Kidney (tissue), 13 donors: ENCODE measurements at regions not wholly inside any gene's neighbourhood (a gene's known extent, or its start where the extent isn't known, plus 50 kb on each side); places are given as distances from the start of the nearest gene placed in this dataset.

Source experiments
- DNase-seq, 5 donors: peaks; one replicate each; pipeline ENCODE4 v3.0.0-alpha.2; 2013 to 2020
- FAIRE-seq: peaks from 2 replicates; lab custom pipeline; 2012; peaks lifted over from hg19 to GRCh38; lab: Jason Lieb, UNC
- H3K27ac ChIP-seq, 2 donors: one replicate each; pipeline ENCODE4 v1.7.0; 2013; ENCODE audit warnings: low read depth in 2 of 2, low read length in 2 of 2, inconsistent platforms in 1 of 2
- H3K27me3 ChIP-seq: one replicate; pipeline ENCODE4 v1.7.1; 2013; ENCODE audit warnings: low read length, inconsistent platforms; ENCODE audit not compliant: control insufficient read depth, insufficient read depth
- H3K36me3 ChIP-seq, 3 donors: one replicate each; pipeline versions ENCODE4 v1.7.0 to v1.7.1; 2013; ENCODE audit warnings: low read length in 3 of 3, control low read depth in 1 of 3, inconsistent platforms in 1 of 3; ENCODE audit not compliant: insufficient read depth in 3 of 3, control insufficient read depth in 2 of 3
- H3K4me1 ChIP-seq, 3 donors: one replicate each; pipeline versions ENCODE4 v1.7.0 to v1.7.1; 2013; ENCODE audit warnings: low read length in 3 of 3, inconsistent platforms in 1 of 3, low read depth in 1 of 3; ENCODE audit not compliant: control insufficient read depth in 2 of 3, insufficient read depth in 2 of 3
- H3K4me3 ChIP-seq, 3 donors: one replicate each; pipeline versions ENCODE4 v1.7.0 to v1.8.1; 2013; ENCODE audit warnings: low read length in 3 of 3, control low read depth in 1 of 3, inconsistent platforms in 1 of 3
- H3K9ac ChIP-seq, 3 donors: one replicate each; pipeline versions ENCODE4 v1.7.0 to v1.7.1; 2013; ENCODE audit warnings: low read length in 3 of 3, control low read depth in 1 of 3, inconsistent platforms in 1 of 3
- H3K9me3 ChIP-seq, 3 donors: one replicate each; pipeline versions ENCODE4 v1.7.0 to v1.7.1; 2013; ENCODE audit warnings: low read length in 3 of 3, control low read depth in 1 of 3, inconsistent platforms in 1 of 3; ENCODE audit not compliant: control insufficient read depth in 2 of 3, insufficient read depth in 1 of 3
- intact Hi-C: fragments of 100-400 bp; cut with DNase I; formaldehyde crosslinking; loops from one replicate; pipeline ENCODE4 v1.11.1; 2022
- TF ChIP-seq, protein P1 (sequence below): IDR thresholded peaks from 3 replicates; pipeline ENCODE4 v1.5.1; 2012; ENCODE audit warnings: mild to moderate bottlenecking, moderate library complexity, borderline replicate concordance; ENCODE audit not compliant: insufficient read depth; ENCODE audit errors: extremely low read depth
- donor health status: control.
- donor health status: control.
- donor health status: control.
- donor health status: control.
- donor health status: control.
- donor health status: DM: yes; HTN: yes; CAD: no.
- donor health status: Normal renal cell carcinoma (clear cell type).

DNA sequence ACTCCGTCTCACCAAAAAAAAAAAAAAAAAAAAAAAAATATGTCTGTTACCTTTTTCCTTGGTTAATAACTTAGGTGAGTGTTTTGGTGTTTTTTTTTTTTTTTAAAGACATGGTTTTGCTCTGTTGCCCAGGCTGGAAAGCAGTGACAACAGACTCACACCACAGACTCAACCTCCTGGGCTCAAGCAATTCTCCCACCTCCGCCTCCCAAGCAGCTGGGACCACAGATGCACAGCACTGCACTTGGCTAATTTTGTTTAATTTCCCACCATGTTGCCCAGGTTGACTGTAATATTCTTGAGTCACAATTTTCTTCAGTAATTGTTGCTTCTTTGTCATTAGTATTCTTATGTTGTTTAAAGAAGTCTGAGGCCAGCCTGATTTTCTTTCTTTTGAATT lies 149.2 kb upstream of the SYT6 start:
- FAIRE-seq (no peak), DNase-seq (no peak)
- H3K9me3 ChIP-seq, result no peaks in the 10 kb centered on the region
- H3K9ac ChIP-seq, result no peak overlapping the region
- H3K36me3 ChIP-seq, result no peaks in the 10 kb centered on the region
- no peak overlapping the region for H3K4me3 ChIP-seq
- H3K27me3 ChIP-seq, result no peaks in the 10 kb centered on the region
- H3K4me1 ChIP-seq, result peaks cover 0 to 3% (median 0%) of the 10 kb centered on the region in 3 donors
- intact Hi-C loops, result no loop called here
- TF ChIP-seq, protein P1, sequence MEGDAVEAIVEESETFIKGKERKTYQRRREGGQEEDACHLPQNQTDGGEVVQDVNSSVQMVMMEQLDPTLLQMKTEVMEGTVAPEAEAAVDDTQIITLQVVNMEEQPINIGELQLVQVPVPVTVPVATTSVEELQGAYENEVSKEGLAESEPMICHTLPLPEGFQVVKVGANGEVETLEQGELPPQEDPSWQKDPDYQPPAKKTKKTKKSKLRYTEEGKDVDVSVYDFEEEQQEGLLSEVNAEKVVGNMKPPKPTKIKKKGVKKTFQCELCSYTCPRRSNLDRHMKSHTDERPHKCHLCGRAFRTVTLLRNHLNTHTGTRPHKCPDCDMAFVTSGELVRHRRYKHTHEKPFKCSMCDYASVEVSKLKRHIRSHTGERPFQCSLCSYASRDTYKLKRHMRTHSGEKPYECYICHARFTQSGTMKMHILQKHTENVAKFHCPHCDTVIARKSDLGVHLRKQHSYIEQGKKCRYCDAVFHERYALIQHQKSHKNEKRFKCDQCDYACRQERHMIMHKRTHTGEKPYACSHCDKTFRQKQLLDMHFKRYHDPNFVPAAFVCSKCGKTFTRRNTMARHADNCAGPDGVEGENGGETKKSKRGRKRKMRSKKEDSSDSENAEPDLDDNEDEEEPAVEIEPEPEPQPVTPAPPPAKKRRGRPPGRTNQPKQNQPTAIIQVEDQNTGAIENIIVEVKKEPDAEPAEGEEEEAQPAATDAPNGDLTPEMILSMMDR, result no peak
- no peak overlapping the region for H3K27ac ChIP-seq

DNA sequence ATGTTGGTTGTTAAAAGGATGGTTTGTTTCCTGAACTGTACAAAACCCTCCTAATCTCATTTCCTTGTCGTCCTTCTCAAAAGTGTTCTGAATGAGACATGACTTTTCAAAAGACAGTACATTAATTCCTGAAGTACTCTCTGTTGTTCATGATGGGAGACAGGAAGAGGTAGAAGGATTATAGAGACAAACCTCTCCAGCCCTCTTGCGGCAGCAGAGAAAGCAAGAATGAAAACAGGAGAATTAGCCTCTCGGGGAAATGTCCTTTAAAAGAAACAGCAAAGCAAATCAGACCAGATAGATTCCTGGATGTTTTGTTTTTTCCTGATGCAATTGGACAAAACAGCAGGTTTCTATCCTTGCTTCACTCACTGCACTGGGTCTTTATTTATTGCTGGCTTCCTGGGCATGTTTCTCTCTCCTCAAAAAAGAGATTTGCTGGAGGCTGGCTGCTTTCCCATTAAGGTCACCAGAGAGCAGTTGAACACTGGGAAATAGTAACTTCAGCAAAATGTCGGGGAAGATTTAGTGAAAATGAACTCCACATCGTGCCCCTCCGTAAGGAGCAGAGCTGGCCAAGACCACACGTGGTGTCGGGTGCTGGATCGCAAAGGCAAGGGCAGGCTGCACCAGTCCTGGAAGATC lies 145.8 kb upstream of the SYT6 start:
- FAIRE-seq (no peak), DNase-seq (peak in 3 of 5 donors; percentile 51 to 90 (median 74))
- Histone ChIP-seq H3K27ac (no peak overlapping the region), H3K36me3 (no peaks in the 10 kb centered on the region), H3K4me1 (peaks cover 0 to 3% (median 0%) of the 10 kb centered on the region in 3 donors), H3K27me3 (no peaks in the 10 kb centered on the region), H3K9me3 (no peaks in the 10 kb centered on the region), H3K4me3 (peak overlapping the region in 1 of 3 donors; percentile 14), H3K9ac (no peak overlapping the region)
- intact Hi-C loops, result no loop called here
- TF ChIP-seq, protein P1, result no peak

DNA sequence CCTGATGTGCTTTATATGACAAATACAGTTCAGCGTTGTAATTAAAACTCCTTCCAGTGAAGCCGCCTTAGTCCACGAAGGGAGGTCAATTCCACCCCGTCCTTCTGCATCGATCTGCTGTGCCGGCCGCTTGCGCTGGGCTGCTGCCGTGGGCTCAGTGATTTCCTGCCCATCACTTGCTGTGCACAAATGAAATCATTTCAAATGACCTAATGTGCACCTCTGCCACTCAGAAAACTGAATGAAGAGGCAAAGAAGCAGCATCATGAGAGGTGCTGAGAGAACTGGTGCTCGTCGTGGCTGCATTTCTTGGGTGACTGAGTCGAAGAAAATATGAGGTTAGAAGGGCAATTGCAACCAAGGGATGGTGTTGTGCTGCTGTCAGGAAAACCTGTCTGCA lies 144.3 kb upstream of the SYT6 start:
- Histone ChIP-seq H3K9me3 (no peaks in the 10 kb centered on the region), H3K27ac (no peak overlapping the region), H3K36me3 (no peaks in the 10 kb centered on the region), H3K27me3 (no peaks in the 10 kb centered on the region), H3K4me1 (peaks cover 0 to 3% (median 0%) of the 10 kb centered on the region in 3 donors), H3K9ac (no peak overlapping the region), H3K4me3 (no peak overlapping the region)
- TF ChIP-seq, protein P1, result no peak
- intact Hi-C loops, result no loop called here
- DNase-seq (no peak), FAIRE-seq (no peak)
